ENCODE measurements at regions not wholly inside any gene's neighbourhood (a gene's known extent, or its start where the extent isn't known, plus 50 kb on each side); places are given as distances from the start of the nearest gene placed in this dataset.

DNA sequence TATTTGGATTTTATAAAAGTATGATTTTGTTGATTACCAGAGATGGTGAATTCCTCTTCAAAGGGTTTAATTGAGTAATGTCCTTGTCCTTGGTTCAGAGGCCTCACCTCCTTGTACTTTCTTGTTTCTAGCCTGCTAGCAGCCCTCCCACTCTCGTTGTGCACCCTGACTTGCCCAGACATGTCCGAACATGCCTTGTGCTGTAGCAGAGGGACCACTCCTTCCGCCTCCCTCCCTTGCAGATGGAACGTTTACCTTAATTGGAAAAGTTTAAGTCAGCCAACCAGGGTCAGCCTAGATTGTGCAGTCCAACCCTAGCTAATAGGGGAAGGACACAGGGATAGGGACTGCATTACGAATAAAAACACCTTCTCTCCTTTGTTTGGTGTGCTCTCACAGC lies 406.9 kb upstream of the NMUR2 start:
- H3K4me3 ChIP-seq (ENCODE audit: low read length) = no peak overlapping the region
- DNase-seq (ENCODE audit: low read depth, low spot score) = no peak

DNA sequence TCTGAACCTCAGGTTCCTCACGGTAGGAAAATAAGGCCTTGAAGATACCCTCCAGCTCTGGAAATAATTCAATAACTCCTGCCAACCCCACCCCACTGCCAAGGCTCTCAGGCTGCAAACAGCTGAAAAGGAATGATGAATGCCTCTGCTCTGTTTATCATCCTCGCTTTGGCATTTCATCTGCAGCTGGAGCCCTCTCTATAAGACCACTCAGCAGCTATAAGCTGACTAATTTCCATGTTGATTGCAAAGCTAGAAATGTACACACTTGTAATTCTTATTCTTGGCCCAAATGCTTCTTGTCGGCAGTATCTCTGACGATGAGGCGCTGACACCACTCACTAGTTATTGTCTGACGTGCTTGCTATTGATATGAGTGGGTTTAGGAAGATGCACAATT lies 408.4 kb upstream of the NMUR2 start:
- H3K4me3 ChIP-seq (ENCODE audit: low read length) = no peak overlapping the region
- DNase-seq (ENCODE audit: low read depth, low spot score) = no peak

DNA sequence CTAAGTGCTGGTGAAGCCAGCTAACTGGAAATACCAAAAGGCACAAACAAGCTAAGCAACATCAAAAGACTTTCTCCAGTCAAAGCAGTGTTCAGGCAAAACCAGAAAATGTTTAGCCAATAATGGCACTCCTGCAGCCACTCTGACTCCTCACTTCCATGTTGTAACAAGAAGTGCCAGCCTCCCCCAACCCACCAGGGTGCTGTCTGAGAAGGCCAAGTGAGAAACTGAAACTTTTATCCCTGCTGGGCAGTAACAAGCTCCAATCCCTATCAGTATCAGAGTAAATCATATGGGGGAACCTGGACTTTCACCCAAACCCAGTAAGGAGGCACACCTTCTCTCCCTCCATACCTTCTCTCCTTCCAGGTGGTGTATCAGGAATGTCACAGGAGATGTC lies 414.8 kb upstream of the NMUR2 start:
- no peak overlapping the region for H3K4me3 ChIP-seq (ENCODE audit: low read length)

DNA sequence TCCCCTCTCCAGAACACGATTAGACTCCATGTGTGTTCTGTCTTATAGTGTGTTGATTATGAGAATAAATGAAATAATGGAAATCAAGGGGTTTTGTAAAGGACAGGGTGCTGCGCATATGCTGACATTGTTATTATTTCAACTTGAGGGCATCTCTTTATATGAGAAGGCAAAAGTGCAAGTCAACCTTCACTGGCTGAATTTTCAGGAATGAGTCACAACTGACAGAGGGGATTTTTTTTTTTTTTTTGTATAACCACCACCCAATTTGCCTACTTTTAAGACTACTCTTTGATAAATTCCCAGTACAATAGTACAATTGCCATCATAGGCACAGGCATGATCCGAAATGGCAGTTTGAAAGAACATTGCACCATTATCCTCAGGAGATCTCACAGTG lies 419.2 kb upstream of the NMUR2 start:
- no peak for DNase-seq (ENCODE audit: low read depth, low spot score)
- no peak overlapping the region for H3K4me3 ChIP-seq (ENCODE audit: low read length)

More for the DNA sequence above, 414.8 kb upstream of the NMUR2 start:
- no peak for DNase-seq (ENCODE audit: low read depth, low spot score)

DNA sequence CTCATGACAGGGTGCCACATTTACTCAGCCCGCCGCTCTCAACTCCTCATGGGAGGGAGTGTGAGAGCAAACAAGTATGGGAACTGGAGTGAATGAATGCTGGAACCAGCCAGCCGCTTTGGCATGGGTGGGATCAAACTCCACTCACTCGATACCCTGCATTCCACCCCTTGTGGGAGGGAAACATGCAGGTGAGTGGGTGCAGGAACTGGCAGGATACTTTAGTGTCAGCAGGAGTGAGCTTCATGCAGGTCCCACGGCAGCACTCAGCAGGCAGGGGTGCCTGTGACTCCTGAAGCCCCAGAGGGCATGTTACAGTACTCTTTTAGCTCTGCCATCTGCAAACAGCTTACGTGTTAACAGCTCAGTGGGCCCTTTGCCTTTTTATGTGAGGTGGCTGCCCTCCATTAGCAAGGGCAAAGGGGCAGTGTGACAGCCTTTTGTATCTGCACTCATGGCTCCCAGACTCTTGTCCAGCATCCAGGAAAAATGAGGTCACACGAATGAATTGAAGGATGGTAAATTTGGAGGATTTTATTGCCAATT lies 433.2 kb upstream of the NMUR2 start:
- DNase-seq (ENCODE audit: low read depth, low spot score) = no peak

DNA sequence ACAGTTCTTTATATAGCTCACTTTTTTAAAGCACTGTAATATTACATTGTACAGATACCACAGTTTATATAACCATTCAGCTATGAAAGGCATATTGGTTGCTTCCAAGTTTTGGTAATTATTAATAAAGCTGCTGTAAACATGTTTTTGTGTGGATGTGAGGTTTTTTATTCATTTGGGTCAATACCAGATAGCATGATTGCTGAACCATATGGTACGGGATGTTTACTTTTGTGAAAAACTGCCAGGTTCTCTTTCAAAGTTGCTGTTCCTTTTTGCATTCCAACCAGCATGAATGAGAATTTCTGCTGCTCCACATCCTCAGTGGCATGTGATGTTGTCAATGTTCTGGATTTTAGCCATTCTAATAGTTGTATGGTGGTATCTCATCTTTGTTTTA lies 439.6 kb upstream of the NMUR2 start:
- DNase-seq (ENCODE audit: low read depth, low spot score) = no peak
- no peak overlapping the region for H3K4me3 ChIP-seq (ENCODE audit: low read length)

More for the DNA sequence above, 433.2 kb upstream of the NMUR2 start:
- H3K4me3 ChIP-seq (ENCODE audit: low read length) = no peak overlapping the region

DNA sequence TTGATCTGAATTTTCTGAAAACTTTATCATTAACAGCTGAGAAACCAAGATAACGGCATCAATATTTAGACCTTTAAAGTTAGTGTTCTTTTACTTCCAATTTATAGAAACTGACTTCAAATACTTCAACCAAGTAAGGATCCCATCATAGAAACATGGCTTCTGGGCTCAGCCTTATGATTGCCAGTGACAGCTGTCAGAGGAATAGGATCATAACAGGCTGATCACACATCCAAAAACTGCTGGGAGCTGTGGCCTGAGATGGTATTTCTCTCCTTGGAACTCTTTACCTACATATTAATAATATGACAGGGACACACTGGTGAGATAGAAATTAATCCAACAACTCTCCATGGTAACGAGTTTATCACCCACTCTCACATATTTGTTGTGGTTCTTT lies 448.3 kb upstream of the NMUR2 start:
- no peak overlapping the region for H3K4me3 ChIP-seq (ENCODE audit: low read length)

DNA sequence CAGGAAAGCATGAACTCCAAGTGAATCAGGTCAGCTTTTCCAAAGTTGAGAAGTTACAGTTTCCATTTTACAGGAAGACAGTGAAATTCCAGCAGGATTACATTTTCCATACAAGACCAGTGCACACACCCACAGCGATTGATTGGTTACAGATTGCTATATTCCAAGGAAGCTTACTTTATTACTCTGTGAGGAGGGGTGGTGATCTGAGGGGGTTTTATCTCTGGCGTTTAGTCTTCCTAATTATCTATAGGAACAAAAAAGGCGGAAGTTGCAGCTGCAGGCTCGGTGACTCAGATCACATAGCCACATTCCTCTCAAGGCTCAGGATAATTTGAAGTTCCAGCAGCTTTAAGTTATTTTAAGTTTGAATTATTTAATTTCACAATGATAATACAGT lies 450.4 kb upstream of the NMUR2 start:
- H3K4me3 ChIP-seq (ENCODE audit: low read length) = no peak overlapping the region
- no peak for DNase-seq (ENCODE audit: low read depth, low spot score)

More for the DNA sequence above, 448.3 kb upstream of the NMUR2 start:
- DNase-seq (ENCODE audit: low read depth, low spot score) = no peak

DNA sequence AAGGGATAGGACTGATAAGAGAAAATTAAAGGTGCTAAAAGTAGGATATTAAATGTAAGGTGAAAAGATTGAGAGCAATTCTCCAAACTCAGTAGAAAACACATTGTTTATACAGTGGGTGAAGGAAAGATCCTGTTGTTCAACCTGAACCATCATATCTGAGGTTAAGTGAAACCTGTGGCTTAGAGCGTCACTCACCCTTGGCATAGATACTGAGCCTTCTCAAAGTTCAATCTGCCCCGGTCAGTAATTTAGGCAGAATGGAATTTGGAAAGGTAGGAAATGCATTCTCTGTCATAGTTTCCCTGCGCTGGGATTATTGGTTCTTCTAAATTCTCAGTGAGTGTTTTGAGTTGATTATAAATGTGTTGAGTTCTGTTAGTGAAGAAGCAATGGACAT lies 456.2 kb upstream of the NMUR2 start:
- no peak overlapping the region for H3K4me3 ChIP-seq (ENCODE audit: low read length)
- no peak for DNase-seq (ENCODE audit: low read depth, low spot score)

DNA sequence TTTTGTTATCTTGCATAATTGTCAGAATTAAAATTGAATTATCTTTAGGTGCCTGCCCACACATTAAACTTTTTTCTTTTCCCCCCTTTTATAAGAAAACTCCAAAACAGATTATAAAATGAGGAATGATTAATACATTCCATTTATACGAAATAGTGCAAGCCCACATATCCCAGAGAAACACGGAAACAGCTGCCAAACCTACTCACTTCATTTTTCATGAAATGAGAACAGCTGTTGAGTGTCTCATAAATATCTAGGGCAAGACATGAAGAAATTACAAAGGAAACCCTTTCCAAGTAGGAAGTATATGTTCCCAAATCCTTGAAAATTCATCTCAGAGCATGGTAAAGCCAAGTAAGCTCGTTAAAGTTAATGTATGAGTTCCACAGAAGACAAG lies 459.4 kb upstream of the NMUR2 start:
- H3K4me3 ChIP-seq (ENCODE audit: low read length) = no peak overlapping the region
- no peak for DNase-seq (ENCODE audit: low read depth, low spot score)

DNA sequence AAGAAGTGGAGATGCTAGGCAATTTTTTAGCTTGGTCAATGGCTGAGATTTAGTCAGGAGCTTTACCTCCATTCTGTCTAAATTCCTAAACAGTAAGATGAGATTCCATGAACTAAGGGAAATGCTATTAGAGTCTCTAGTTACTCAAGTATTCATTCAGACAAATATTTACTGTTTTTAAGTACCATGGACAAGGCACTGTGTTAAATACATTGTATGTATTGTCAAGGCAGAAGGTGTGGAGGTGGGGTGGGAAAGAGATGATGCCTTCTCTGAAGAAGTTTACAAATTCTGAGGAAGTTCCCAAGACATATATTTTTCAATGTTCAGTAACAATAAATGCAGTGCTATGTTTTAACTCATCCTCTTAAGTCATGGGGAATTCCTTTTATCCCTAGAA lies 459.9 kb upstream of the NMUR2 start:
- DNase-seq (ENCODE audit: low read depth, low spot score) = no peak
- H3K4me3 ChIP-seq (ENCODE audit: low read length) = no peak overlapping the region

DNA sequence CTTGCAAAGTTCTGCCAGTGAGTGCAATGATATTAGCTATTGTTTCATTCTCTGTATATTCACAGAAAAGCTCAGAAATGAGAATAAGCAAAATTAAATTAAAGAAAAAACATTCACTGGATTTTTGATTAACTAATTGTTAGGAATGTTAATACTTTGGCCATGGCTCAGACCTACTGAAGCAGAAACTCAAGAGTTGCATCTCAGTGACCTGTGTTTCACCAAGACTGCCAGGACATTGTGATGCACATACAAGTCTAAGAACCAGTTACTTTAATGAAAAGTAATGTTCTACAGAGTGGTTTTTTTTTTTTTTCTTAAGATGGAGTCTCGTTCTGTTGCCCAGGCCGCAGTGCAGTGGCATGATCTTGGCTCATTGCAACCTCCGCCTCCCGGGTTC lies 464.9 kb upstream of the NMUR2 start:
- no peak for DNase-seq (ENCODE audit: low read depth, low spot score)
- no peak overlapping the region for H3K4me3 ChIP-seq (ENCODE audit: low read length)

DNA sequence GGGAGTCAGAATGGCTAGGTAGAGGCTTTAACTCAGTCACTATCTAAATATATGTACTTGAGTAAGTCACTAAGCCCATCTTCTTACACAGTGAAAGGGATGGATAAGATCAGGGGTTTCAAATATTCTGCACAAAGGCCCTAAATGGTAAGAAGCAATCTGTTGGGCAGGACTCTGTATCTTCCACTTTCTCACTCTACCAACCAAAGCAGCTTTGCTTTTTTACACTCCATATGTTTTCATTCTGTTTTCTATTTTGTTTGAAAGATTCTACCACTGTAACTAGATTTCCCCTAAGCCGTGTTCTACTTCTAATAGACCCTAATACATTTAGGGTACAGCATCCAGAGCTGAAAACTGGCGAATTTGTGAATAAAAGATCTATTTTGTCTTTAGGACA lies 477.5 kb upstream of the NMUR2 start:
- DNase-seq (ENCODE audit: low read depth, low spot score) = no peak
- no peak overlapping the region for H3K4me3 ChIP-seq (ENCODE audit: low read length)

DNA sequence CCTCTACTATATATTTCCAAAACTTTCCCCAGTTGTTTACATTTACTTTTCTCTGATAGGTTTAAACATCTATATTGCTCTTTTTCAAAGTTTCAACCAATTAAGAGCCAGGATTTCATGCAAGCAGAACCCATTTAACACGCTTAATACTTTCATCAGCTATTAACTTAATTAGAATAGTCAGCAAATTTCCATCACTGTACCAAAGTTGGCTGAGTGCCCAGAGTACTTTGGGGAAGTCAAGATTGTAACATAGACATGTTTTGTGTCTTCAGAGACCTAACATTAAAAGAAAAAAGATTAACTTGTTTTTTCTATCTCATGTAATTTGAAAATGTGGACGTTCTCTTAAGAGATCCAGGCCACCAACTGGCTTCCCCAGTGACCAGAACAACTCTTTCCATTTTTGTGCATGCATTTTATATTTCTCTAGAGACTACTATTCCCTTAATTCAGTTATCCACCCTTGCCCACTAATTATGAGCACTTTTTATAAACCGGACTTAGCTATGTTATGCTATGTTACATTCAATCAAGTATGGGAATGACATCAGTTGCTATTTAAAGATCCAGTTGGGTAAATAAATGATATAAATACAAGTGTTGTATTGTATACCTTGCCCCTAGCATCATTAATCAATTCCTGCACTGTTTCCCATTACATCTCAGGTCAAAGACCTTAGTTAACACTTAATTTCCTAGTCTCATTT lies 478.1 kb upstream of the NMUR2 start:
- no peak for DNase-seq (ENCODE audit: low read depth, low spot score)
- H3K4me3 ChIP-seq (ENCODE audit: low read length) = no peak overlapping the region

DNA sequence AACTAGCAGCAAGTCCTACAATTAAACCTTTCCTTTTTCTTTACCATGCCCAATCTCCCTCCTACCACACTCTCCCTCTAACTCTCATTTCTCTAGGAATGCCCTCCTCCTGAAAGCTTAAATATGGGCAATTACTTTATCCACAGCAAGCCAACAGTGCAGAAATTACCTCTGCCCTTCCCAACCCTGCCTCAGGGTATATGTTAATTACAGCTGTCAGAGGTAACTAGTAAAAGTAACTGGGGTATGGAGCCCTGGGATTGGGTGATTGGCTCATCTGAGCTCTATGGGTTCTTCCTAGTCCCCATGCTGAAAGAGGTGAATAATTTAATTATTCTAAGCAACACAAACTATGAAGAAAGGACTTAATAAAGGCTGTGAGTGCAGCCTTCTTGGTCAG lies 478.9 kb upstream of the NMUR2 start:
- DNase-seq (ENCODE audit: low read depth, low spot score) = no peak
- H3K4me3 ChIP-seq (ENCODE audit: low read length) = no peak overlapping the region

DNA sequence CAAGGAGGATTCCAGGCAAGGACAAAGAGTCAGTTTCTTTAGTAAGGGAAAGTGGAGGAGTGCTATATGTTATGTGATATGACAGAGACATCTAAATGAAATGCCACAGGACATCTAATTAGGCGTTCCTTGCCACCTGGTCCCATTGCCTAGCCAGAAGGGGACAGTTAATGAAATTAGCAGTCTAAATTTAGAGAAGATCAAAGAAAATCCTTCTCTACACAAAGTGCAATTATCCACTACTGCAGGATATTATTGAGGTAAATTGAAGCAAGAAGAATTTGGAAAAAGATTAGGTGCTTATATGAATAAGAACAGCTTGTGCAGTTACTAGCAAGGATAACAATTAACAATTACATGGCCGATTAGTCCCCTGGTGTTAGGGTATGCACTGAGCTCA lies 495.3 kb upstream of the NMUR2 start:
- no peak for DNase-seq (ENCODE audit: low read depth, low spot score)

DNA sequence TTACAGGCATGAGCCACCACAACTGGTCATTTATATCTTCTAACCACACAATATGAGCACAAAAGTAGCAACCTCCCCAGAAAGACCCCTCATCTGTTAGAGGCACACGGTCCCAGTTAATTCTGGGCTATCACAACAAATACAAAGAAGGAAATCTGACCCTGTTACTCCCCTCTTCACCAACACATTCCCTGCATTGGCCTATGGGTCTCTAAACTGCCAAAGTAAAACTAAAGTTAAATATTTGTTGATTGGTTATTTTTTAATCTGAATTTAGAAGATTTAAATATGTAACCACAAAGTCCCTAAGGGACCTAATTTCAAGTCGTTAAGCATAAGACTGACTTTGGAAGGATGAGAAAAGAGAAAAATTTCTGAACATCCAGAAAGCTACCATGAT lies 496.7 kb upstream of the NMUR2 start:
- H3K4me3 ChIP-seq (ENCODE audit: low read length) = no peak overlapping the region
- DNase-seq (ENCODE audit: low read depth, low spot score) = no peak

More for the DNA sequence above, 495.3 kb upstream of the NMUR2 start:
- no peak overlapping the region for H3K4me3 ChIP-seq (ENCODE audit: low read length)

DNA sequence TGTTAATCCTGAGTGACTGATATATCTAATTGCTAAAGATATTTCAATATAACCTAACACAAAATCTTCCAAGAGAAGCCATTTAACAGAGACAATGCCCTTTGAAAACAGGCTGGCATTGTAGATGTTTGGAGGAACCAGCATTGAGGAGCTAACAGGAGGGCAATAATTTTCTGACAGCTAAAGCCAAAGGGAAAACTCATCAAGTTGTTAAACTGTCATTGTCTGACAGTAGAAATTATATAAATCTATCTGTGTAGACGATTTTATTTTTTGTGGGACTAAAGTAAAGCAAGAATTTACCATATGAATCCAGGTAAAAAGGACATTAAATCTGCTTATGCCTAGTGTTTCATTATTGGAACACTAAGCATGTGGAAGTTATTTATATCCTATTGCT lies 500.2 kb upstream of the NMUR2 start:
- H3K4me3 ChIP-seq (ENCODE audit: low read length) = no peak overlapping the region
- DNase-seq (ENCODE audit: low read depth, low spot score) = no peak

DNA sequence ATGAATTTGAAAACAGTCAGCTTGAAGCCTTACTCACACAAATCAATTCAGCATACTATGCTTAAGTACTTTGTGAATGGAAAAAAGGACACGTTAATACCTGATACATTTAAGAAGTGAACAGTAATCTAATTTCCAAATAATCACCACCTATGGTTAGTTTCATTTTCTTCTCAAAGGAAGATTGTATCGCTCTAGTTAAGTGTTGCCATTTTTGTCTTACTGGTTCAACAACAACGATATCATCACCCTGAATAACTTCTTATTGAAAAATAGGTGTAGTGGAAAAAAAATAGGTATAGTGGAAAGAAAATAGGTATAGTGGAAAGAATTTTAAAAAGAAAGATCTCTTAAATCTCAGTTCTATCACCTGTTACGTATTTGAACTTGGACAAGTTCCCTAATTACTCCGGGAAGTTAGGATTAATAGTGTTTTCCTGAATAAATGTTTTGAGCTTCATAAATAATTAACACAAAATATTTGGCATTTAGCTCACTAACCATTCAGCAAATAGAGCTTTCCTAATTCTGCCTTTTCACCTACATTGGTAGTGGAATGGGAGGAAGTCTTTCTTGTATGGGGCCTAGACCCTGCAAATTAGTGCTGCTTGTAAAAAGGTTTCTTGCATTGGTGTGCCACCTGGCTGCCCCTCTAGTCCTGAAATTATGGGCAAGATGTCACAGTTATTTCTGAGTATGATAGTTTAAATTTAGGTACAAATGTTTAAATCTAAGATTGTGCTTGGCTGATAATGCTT lies 502.6 kb upstream of the NMUR2 start:
- H3K4me3 ChIP-seq (ENCODE audit: low read length) = no peak overlapping the region
- no peak for DNase-seq (ENCODE audit: low read depth, low spot score)

DNA sequence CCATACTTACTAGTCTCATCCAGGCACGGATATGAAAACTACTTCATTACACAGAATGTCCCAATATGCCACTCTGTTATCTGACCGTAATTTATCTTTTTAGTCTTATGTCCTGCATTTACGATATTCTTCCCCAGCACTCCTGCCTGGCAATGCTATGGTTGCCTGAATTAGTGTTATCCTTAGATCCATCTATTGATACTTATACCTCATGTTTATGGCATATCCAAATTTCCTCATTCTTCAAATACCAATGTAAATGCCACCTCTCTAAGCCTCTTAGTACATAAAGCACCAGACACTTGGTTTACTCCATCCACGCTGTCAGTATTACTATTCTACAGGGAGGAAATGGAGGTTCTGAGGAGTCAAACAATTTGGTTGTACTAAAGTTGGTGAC lies 507.8 kb upstream of the NMUR2 start:
- no peak overlapping the region for H3K4me3 ChIP-seq (ENCODE audit: low read length)
- no peak for DNase-seq (ENCODE audit: low read depth, low spot score)

DNA sequence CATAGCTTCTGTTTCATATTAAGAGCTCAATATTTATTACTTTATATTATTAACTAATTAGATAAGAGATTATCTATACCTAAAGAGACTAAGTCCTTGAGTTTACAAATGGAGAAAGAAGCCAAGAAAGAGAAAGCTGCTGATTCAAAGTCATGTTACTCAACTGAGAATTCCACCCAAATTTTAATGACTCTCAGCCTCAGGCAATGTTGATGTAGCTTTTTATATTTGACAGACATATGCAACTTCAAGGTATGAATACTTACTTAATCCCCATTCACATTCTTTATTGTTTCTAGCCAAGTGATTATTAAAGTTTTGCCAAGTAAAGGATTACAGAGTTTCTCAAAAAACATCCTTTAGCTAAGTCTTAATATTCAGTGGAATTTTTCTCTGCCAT lies 527.5 kb upstream of the NMUR2 start:
- no peak for DNase-seq (ENCODE audit: low read depth, low spot score)
- no peak overlapping the region for H3K4me3 ChIP-seq (ENCODE audit: low read length)

Measured in Jurkat, Clone E6-1 (cell line).